ENCODE measurements at regions not wholly inside any gene's neighbourhood (a gene's known extent, or its start where the extent isn't known, plus 50 kb on each side); places are given as distances from the start of the nearest gene placed in this dataset.

DNA sequence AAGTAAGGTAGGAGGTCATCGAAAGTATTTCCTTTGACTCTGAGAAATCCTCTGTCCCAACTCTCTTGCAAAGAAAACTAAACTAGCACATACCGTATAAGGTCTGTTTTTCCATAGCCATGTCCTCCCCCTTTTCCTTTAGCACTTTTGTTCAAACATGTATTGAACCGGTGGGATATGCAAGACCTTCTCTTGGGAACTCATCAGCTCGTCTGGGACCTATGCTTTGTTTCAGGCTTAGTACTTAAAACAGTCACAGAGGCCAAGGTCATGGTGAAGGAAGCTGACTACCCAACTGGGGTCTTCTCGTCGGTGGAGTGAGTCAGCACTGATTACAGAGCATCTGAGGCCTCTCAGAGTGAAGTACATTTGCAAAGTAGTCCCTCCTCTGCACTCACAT is 185.0 kb downstream of the ZBTB18 start:
- TF ChIP-seq, protein P1, sequence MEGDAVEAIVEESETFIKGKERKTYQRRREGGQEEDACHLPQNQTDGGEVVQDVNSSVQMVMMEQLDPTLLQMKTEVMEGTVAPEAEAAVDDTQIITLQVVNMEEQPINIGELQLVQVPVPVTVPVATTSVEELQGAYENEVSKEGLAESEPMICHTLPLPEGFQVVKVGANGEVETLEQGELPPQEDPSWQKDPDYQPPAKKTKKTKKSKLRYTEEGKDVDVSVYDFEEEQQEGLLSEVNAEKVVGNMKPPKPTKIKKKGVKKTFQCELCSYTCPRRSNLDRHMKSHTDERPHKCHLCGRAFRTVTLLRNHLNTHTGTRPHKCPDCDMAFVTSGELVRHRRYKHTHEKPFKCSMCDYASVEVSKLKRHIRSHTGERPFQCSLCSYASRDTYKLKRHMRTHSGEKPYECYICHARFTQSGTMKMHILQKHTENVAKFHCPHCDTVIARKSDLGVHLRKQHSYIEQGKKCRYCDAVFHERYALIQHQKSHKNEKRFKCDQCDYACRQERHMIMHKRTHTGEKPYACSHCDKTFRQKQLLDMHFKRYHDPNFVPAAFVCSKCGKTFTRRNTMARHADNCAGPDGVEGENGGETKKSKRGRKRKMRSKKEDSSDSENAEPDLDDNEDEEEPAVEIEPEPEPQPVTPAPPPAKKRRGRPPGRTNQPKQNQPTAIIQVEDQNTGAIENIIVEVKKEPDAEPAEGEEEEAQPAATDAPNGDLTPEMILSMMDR (IDR thresholded peaks at IDR 0.05): no peak
- TF ChIP-seq POLR2A (IDR thresholded peaks at IDR 0.05) (no peak), POLR2AphosphoS5 (IDR thresholded peaks at IDR 0.05; ENCODE audit: insufficient read depth in 1 of 2, low read depth in 1 of 2) (no peak)

All from vagina (tissue), 2 donors.